SJSA1 (cell line): ENCODE measurements at regions not wholly inside any gene's neighbourhood (a gene's known extent, or its start where the extent isn't known, plus 50 kb on each side); places are given as distances from the start of the nearest gene placed in this dataset.
A peak's percentile ranks its signal among the peaks of the same experiment; 100 is the strongest.

Experiments used
- DNase-seq, 2 experiments: peaks; one replicate each; pipeline ENCODE4 v3.0.0-alpha.2; 2015 to 2020; ENCODE audit warnings: low spot score in 2 of 2, low read depth in 1 of 2
- H3K27ac ChIP-seq: fragments of 250-450 bp; sonication (Bioruptor Pico); 2 replicates; pipeline ENCODE4 v1.5.1; 2020; ENCODE audit warnings: mild to moderate bottlenecking, moderate library complexity
- H3K27me3 ChIP-seq: fragments of 250-450 bp; sonication (Bioruptor Pico); replicated peaks from 2 replicates; pipeline ENCODE4 v1.5.1; 2020; ENCODE audit warnings: mild to moderate bottlenecking, moderate library complexity
- H3K36me3 ChIP-seq: fragments of 250-450 bp; sonication (Bioruptor Pico); 2 replicates; pipeline ENCODE4 v1.5.1; 2020; ENCODE audit warnings: mild to moderate bottlenecking
- H3K4me1 ChIP-seq: fragments of 250-450 bp; sonication (Bioruptor Pico); replicated peaks from 2 replicates; pipeline ENCODE4 v1.6.1; 2021; ENCODE audit warnings: mild to moderate bottlenecking
- H3K4me3 ChIP-seq: fragments of 250-450 bp; sonication (Bioruptor Pico); 2 replicates; pipeline ENCODE4 v1.5.1; 2020; ENCODE audit warnings: mild to moderate bottlenecking
- H3K9me3 ChIP-seq: fragments of 250-450 bp; sonication (Bioruptor Pico); replicated peaks from 2 replicates; pipeline ENCODE4 v1.5.1; 2020; ENCODE audit warnings: mild to moderate bottlenecking

- Histone ChIP-seq H3K27ac (no peak overlapping the region), H3K36me3 (no peaks in the 10 kb centered on the region), H3K4me3 (no peak overlapping the region), H3K4me1 (peaks cover 48% of the 10 kb centered on the region), H3K27me3 (no peaks in the 10 kb centered on the region), H3K9me3 (no peaks in the 10 kb centered on the region)
- DNase-seq, result no peak
These were observed 278.5 kb upstream of the TENM3 start for GRCh38 chr4:181964731-181965130.

GRCh38 chr4:181966104-181966551, 277.1 kb upstream of the TENM3 start:
- H3K27me3 ChIP-seq, result no peaks in the 10 kb centered on the region
- DNase-seq, result no peak
- H3K4me1 ChIP-seq, result peaks cover 49% of the 10 kb centered on the region
- no peak overlapping the region for H3K27ac ChIP-seq
- H3K9me3 ChIP-seq, result no peaks in the 10 kb centered on the region
- H3K36me3 ChIP-seq, result no peaks in the 10 kb centered on the region
- H3K4me3 ChIP-seq, result no peak overlapping the region

GRCh38 chr4:181967401-181967800, 275.8 kb upstream of the TENM3 start:
- Histone ChIP-seq H3K4me3 (no peak overlapping the region), H3K4me1 (peaks cover 56% of the 10 kb centered on the region), H3K27ac (peak overlapping the region; percentile 70; the same call in 1 of the 2 replicates), H3K36me3 (no peaks in the 10 kb centered on the region), H3K27me3 (no peaks in the 10 kb centered on the region), H3K9me3 (no peaks in the 10 kb centered on the region)
- no peak for DNase-seq

DNA sequence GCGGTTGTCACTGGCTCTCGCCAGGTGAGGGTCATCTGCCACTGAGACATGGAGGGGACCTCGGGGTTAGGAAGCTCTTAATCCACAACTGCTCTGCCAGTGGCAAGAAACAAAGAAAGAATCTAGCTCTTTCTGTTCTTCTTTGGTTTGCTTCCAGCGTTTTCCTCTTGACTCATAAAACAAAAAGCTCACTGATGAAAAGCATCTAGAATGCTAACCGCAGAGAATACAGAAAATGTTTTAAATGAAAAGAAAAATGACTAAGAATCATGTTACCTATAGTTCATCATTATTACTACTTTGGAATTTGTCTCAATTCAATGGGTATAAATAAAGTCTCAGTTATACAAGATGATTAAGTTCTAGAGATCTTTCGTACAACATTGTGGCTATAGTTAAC, 274.8 kb upstream of the TENM3 start:
- H3K27ac ChIP-seq, result peak overlapping the region; percentile 70
- DNase-seq, result peak in 1 of 2 experiments; percentile 71
- H3K27me3 ChIP-seq, result no peaks in the 10 kb centered on the region
- peaks cover 56% of the 10 kb centered on the region for H3K4me1 ChIP-seq
- H3K4me3 ChIP-seq, result no peak overlapping the region
- no peaks in the 10 kb centered on the region for H3K9me3 ChIP-seq
- no peaks in the 10 kb centered on the region for H3K36me3 ChIP-seq

- no peak overlapping the region for H3K4me3 ChIP-seq
- H3K27me3 ChIP-seq, result no peaks in the 10 kb centered on the region
- H3K9me3 ChIP-seq, result no peaks in the 10 kb centered on the region
- H3K27ac ChIP-seq, result peak overlapping the region; percentile 34
- no peaks in the 10 kb centered on the region for H3K36me3 ChIP-seq
- DNase-seq, result no peak
- peaks cover 56% of the 10 kb centered on the region for H3K4me1 ChIP-seq
These were observed 274.1 kb upstream of the TENM3 start for GRCh38 chr4:181969151-181969550.

DNA sequence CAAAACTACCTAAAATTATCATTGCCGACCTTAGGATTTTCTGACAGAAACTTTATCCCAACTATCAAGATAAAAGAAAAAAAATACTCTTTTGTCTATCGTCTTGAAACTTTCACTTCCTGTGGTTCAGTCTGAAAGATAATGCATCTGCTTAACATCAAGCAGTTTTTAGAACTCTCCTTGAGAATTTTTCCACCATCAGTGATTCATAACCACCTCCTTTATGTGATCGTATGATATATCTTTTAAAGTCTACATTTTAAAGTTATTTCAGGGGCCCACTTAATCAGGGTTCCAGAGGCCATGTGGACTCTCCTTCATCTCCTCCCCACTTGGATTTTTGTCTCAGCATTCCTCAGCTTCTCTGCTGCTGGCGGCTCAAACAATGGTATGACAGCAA, 272.8 kb upstream of the TENM3 start:
- Histone ChIP-seq H3K27me3 (no peaks in the 10 kb centered on the region), H3K4me3 (no peak overlapping the region), H3K9me3 (no peaks in the 10 kb centered on the region), H3K36me3 (no peaks in the 10 kb centered on the region), H3K4me1 (peaks cover 56% of the 10 kb centered on the region), H3K27ac (peak overlapping the region; percentile 11; the same call in 1 of the 2 replicates)
- no peak for DNase-seq

- no peaks in the 10 kb centered on the region for H3K27me3 ChIP-seq
- H3K27ac ChIP-seq, result peak overlapping the region; percentile 11; the same call in 1 of the 2 replicates
- H3K36me3 ChIP-seq, result no peaks in the 10 kb centered on the region
- H3K4me3 ChIP-seq, result no peak overlapping the region
- peaks cover 48% of the 10 kb centered on the region for H3K4me1 ChIP-seq
- H3K9me3 ChIP-seq, result no peaks in the 10 kb centered on the region
- DNase-seq, result no peak
These were observed 271.8 kb upstream of the TENM3 start for GRCh38 chr4:181971411-181971810.

GRCh38 chr4:181971973-181972372, 271.2 kb upstream of the TENM3 start:
- H3K4me1 ChIP-seq, result peaks cover 43% of the 10 kb centered on the region
- H3K36me3 ChIP-seq, result no peaks in the 10 kb centered on the region
- no peak for DNase-seq
- no peak overlapping the region for H3K27ac ChIP-seq
- H3K27me3 ChIP-seq, result no peaks in the 10 kb centered on the region
- no peak overlapping the region for H3K4me3 ChIP-seq
- no peaks in the 10 kb centered on the region for H3K9me3 ChIP-seq

GRCh38 chr4:181976764-181977163, 266.4 kb upstream of the TENM3 start:
- Histone ChIP-seq H3K9me3 (no peaks in the 10 kb centered on the region), H3K4me1 (peaks cover under 1% of the 10 kb centered on the region; the same call in 1 of the 2 replicates), H3K4me3 (no peak overlapping the region), H3K27me3 (no peaks in the 10 kb centered on the region), H3K27ac (no peak overlapping the region), H3K36me3 (no peaks in the 10 kb centered on the region)
- DNase-seq, result no peak

GRCh38 chr4:181982437-181982836, 260.8 kb upstream of the TENM3 start:
- no peaks in the 10 kb centered on the region for H3K9me3 ChIP-seq
- H3K27ac ChIP-seq, result 0 out of 2 replicates have a peak overlapping the region, but pooled peaks have one; percentile 1
- peaks cover 27% of the 10 kb centered on the region for H3K4me1 ChIP-seq
- no peaks in the 10 kb centered on the region for H3K36me3 ChIP-seq
- DNase-seq, result no peak
- H3K27me3 ChIP-seq, result no peaks in the 10 kb centered on the region
- H3K4me3 ChIP-seq, result no peak overlapping the region

GRCh38 chr4:181982856-181983255, 260.3 kb upstream of the TENM3 start:
- Histone ChIP-seq H3K9me3 (no peaks in the 10 kb centered on the region), H3K4me1 (peaks cover 27% of the 10 kb centered on the region)
- no peak for DNase-seq

GRCh38 chr4:181987392-181987791, 255.8 kb upstream of the TENM3 start:
- DNase-seq, result no peak
- Histone ChIP-seq H3K27me3 (no peaks in the 10 kb centered on the region), H3K4me3 (no peak overlapping the region), H3K4me1 (peaks cover 23% of the 10 kb centered on the region), H3K9me3 (no peaks in the 10 kb centered on the region), H3K36me3 (no peaks in the 10 kb centered on the region), H3K27ac (no peak overlapping the region)

More at GRCh38 chr4:181982856-181983255, 260.3 kb upstream of the TENM3 start:
- Histone ChIP-seq H3K4me3 (no peak overlapping the region), H3K27ac (0 out of 2 replicates have a peak overlapping the region, but pooled peaks have one; percentile 1), H3K27me3 (no peaks in the 10 kb centered on the region), H3K36me3 (no peaks in the 10 kb centered on the region)

GRCh38 chr4:181989071-181989470, 254.1 kb upstream of the TENM3 start:
- DNase-seq, result no peak
- Histone ChIP-seq H3K27ac (no peak overlapping the region), H3K36me3 (no peaks in the 10 kb centered on the region), H3K27me3 (no peaks in the 10 kb centered on the region), H3K9me3 (no peaks in the 10 kb centered on the region), H3K4me3 (no peak overlapping the region), H3K4me1 (peaks cover 9% of the 10 kb centered on the region)

GRCh38 chr4:181991369-181992108, 251.7 kb upstream of the TENM3 start:
- Histone ChIP-seq H3K4me3 (no peak overlapping the region), H3K36me3 (no peaks in the 10 kb centered on the region), H3K4me1 (no peaks in the 10 kb centered on the region), H3K9me3 (no peaks in the 10 kb centered on the region), H3K27me3 (no peaks in the 10 kb centered on the region), H3K27ac (no peak overlapping the region)
- no peak for DNase-seq
